ENCODE measurements at regions not wholly inside any gene's neighbourhood (a gene's known extent, or its start where the extent isn't known, plus 50 kb on each side); places are given as distances from the start of the nearest gene placed in this dataset.

DNA sequence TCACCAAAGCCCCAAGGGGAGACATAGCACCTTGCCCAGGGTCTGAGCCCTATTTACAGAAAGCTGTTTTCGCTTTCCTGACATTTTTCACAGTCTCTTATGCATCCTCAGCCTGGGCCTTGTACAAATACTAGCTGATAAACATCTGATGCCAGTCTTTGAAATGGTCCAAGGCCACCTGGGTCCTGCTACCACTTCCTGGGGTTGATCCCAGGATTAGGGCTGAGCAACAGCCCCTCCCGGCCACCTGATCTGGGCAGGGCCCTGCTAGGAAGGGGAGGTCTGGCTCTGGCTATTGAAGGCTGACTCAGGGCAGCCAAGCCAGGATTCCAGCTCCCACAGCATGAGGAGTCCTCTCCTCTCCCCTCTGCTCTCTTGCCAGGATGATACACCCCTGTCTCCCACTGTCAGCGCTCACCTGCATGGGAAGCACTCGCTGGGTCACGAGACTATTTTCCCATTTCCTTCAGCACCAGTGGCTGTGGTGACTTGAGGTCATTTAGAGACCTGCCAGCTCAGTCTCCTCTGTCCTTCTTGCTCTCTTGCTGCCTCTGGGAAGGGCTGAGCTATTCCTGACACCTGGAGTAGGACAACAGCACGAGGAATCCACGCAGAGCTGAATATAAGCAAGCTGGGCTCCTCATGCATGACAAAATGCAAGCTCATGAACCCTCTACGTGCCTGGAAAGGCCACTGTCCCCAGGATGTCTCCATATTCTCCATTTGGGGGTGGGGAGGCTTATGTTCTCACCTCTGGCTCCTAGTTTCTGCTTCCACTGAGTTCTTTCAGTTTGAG, 53.0 kb upstream of the LGALSL start:
- TF ChIP-seq, protein P1, sequence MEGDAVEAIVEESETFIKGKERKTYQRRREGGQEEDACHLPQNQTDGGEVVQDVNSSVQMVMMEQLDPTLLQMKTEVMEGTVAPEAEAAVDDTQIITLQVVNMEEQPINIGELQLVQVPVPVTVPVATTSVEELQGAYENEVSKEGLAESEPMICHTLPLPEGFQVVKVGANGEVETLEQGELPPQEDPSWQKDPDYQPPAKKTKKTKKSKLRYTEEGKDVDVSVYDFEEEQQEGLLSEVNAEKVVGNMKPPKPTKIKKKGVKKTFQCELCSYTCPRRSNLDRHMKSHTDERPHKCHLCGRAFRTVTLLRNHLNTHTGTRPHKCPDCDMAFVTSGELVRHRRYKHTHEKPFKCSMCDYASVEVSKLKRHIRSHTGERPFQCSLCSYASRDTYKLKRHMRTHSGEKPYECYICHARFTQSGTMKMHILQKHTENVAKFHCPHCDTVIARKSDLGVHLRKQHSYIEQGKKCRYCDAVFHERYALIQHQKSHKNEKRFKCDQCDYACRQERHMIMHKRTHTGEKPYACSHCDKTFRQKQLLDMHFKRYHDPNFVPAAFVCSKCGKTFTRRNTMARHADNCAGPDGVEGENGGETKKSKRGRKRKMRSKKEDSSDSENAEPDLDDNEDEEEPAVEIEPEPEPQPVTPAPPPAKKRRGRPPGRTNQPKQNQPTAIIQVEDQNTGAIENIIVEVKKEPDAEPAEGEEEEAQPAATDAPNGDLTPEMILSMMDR (IDR thresholded peaks at IDR 0.05; ENCODE audit: poor library complexity), result no peak
- TF ChIP-seq EZH2 (IDR thresholded peaks at IDR 0.05; ENCODE audit: borderline replicate concordance) (no peak), EZH2phosphoT487 (IDR thresholded peaks at IDR 0.05; ENCODE audit: low read depth, severe bottlenecking, unreplicated experiment) (no peak)
